ENCODE measurements at regions not wholly inside any gene's neighbourhood (a gene's known extent, or its start where the extent isn't known, plus 50 kb on each side); places are given as distances from the start of the nearest gene placed in this dataset.

DNA sequence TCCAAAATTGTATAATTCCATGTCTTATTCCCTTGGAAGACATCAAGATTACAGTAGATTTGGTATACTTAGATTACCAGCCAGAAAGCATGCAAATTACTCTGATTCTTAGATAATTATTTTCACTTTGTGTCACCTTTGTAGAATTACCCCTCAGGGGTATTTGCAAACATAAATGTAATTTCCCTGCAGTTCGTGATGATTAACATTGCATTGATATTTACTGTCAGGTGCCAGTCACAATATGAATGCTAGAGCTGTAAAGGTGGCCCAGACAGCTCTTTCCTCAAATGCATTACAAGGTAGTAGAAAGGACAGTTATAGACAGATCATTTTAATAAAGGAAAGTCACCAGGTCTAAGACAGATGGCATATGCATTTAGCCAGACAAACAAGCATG lies 1537.5 kb upstream of the PIK3C3 start:
- TF ChIP-seq POLR2A (IDR thresholded peaks at IDR 0.05; ENCODE audit: low read depth, low read length) (no peak), ZNF217 (IDR thresholded peaks at IDR 0.05) (no peak), POLR2AphosphoS5 (IDR thresholded peaks at IDR 0.05; ENCODE audit: low read length) (no peak), JUNB (IDR thresholded peaks at IDR 0.05) (no peak), ZZZ3 (IDR thresholded peaks at IDR 0.05; ENCODE audit: control insufficient read depth, insufficient read length, low read depth) (no peak), ZNF384 (IDR thresholded peaks at IDR 0.05; ENCODE audit: borderline replicate concordance, low read depth, low read length) (no peak), NR2C2 (IDR thresholded peaks at IDR 0.05; ENCODE audit: borderline replicate concordance, control insufficient read depth, insufficient read length, low read depth) (no peak), CEBPB (IDR thresholded peaks at IDR 0.05; ENCODE audit: borderline replicate concordance in 1 of 2, low read depth in 2 of 2, low read length in 2 of 2) (no peak), MEF2A (IDR thresholded peaks at IDR 0.05; ENCODE audit: insufficient read depth, low read depth, low read length) (no peak), NFYA (IDR thresholded peaks at IDR 0.05; ENCODE audit: borderline replicate concordance, low read depth, low read length) (no peak), MYC (IDR thresholded peaks at IDR 0.05; ENCODE audit: insufficient read depth, insufficient read length, insufficient replicate concordance, low read length, severe bottlenecking) (no peak)
- TF ChIP-seq, protein P1, sequence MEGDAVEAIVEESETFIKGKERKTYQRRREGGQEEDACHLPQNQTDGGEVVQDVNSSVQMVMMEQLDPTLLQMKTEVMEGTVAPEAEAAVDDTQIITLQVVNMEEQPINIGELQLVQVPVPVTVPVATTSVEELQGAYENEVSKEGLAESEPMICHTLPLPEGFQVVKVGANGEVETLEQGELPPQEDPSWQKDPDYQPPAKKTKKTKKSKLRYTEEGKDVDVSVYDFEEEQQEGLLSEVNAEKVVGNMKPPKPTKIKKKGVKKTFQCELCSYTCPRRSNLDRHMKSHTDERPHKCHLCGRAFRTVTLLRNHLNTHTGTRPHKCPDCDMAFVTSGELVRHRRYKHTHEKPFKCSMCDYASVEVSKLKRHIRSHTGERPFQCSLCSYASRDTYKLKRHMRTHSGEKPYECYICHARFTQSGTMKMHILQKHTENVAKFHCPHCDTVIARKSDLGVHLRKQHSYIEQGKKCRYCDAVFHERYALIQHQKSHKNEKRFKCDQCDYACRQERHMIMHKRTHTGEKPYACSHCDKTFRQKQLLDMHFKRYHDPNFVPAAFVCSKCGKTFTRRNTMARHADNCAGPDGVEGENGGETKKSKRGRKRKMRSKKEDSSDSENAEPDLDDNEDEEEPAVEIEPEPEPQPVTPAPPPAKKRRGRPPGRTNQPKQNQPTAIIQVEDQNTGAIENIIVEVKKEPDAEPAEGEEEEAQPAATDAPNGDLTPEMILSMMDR (IDR thresholded peaks at IDR 0.05 in 2 of 3, conservative IDR thresholded peaks at IDR 0.05 in 1 of 3; ENCODE audit: control insufficient read depth in 2 of 3, extremely low read depth in 1 of 3, insufficient read depth in 1 of 3, low read depth in 3 of 3, low read length in 3 of 3), result no peak
- TF ChIP-seq, protein P2, sequence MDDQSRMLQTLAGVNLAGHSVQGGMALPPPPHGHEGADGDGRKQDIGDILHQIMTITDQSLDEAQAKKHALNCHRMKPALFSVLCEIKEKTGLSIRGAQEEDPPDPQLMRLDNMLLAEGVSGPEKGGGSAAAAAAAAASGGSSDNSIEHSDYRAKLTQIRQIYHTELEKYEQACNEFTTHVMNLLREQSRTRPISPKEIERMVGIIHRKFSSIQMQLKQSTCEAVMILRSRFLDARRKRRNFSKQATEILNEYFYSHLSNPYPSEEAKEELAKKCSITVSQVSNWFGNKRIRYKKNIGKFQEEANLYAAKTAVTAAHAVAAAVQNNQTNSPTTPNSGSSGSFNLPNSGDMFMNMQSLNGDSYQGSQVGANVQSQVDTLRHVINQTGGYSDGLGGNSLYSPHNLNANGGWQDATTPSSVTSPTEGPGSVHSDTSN (IDR thresholded peaks at IDR 0.05; ENCODE audit: insufficient replicate concordance, low read depth, low read length), result no peak

Data from GM12878 (cell line).